H1 (cell line): ENCODE measurements at regions not wholly inside any gene's neighbourhood (a gene's known extent, or its start where the extent isn't known, plus 50 kb on each side); places are given as distances from the start of the nearest gene placed in this dataset.

Source experiments
- CTCF ChIA-PET: fragments of 300-600 bp; sonication (Branson Sonifier 250); formaldehyde crosslinking; loops from one replicate; lab custom pipeline; 2021; ENCODE audit not compliant: partially characterized antibody; lab: Charles Lee
- POLR2A ChIA-PET: fragments of 300-600 bp; sonication (Branson Sonifier 250); formaldehyde crosslinking; loops from one replicate; lab custom pipeline; 2021; ENCODE audit warnings: inconsistent platforms; ENCODE audit not compliant: partially characterized antibody; lab: Charles Lee
- DNase-seq, 2 experiments: peaks; one replicate each; pipeline versions ENCODE4 v3.0.0 to v3.0.0-alpha.2; 2010 to 2022; ENCODE audit warnings: low spot score in 2 of 2, low read depth in 1 of 2, mixed read lengths in 1 of 2
- FAIRE-seq: peaks from 2 replicates; lab custom pipeline; 2011; peaks lifted over from hg19 to GRCh38; lab: Jason Lieb, UNC
- H2AFZ ChIP-seq: 2 replicates; pipeline ENCODE4 v1.8.1; 2012; ENCODE audit warnings: low read length, inconsistent platforms
- H2AK5ac ChIP-seq: 2 replicates; pipeline ENCODE4 v1.6.1; 2013; ENCODE audit warnings: low read depth, low read length
- H2BK120ac ChIP-seq: replicated peaks from 2 replicates; pipeline ENCODE3; 2013; ENCODE audit warnings: low read depth, low read length, inconsistent platforms
- H2BK12ac ChIP-seq: 2 replicates; pipeline ENCODE4 v1.6.1; 2013; ENCODE audit warnings: low read depth, low read length
- H2BK15ac ChIP-seq: 2 replicates; pipeline ENCODE4 v1.6.1; 2013; ENCODE audit warnings: low read length
- H2BK20ac ChIP-seq: 2 replicates; pipeline ENCODE4 v1.6.1; 2013; ENCODE audit warnings: low read length
- H2BK5ac ChIP-seq: 2 replicates; pipeline ENCODE4 v1.6.1; 2013; ENCODE audit warnings: low read depth, low read length
- H3K14ac ChIP-seq: 2 replicates; pipeline ENCODE4 v1.6.1; 2013; ENCODE audit warnings: inconsistent platforms; ENCODE audit not compliant: insufficient read length
- H3K18ac ChIP-seq: 2 replicates; pipeline ENCODE4 v1.6.1; 2013; ENCODE audit warnings: low read length; ENCODE audit errors: extremely low read depth
- H3K23ac ChIP-seq: 2 replicates; pipeline ENCODE4 v1.6.1; 2013; ENCODE audit warnings: inconsistent platforms; ENCODE audit not compliant: insufficient read length
- H3K23me2 ChIP-seq: 2 replicates; pipeline ENCODE4 v1.6.1; 2013; ENCODE audit warnings: low read depth, low read length
- H3K27ac ChIP-seq: 2 replicates; pipeline ENCODE4 v1.6.1; 2011; ENCODE audit warnings: low read depth, low read length, inconsistent platforms
- H3K27me3 ChIP-seq, 4 experiments: replicated peaks in 1 of 4; 1 replicate in 1 of 4; 2 replicates in 3 of 4; pipeline versions ENCODE4 v1.6.1 to v1.8.1; 2011 to 2013; ENCODE audit warnings: low read length in 3 of 4, mild to moderate bottlenecking in 3 of 4, inconsistent platforms in 2 of 4, mixed read lengths in 2 of 4, moderate library complexity in 1 of 4; ENCODE audit not compliant: control insufficient read depth in 3 of 4, insufficient read depth in 3 of 4; ENCODE audit errors: extremely low read depth in 1 of 4
- H3K36me3 ChIP-seq, 4 experiments: 2 replicates each; pipeline versions ENCODE4 v1.6.1 to v1.8.1; 2011 to 2013; ENCODE audit warnings: mild to moderate bottlenecking in 4 of 4, low read length in 3 of 4, moderate library complexity in 2 of 4, control low read depth in 1 of 4, inconsistent platforms in 1 of 4; ENCODE audit not compliant: insufficient read depth in 4 of 4, control insufficient read depth in 2 of 4
- H3K4ac ChIP-seq: replicated peaks from 2 replicates; pipeline ENCODE3; 2013; ENCODE audit warnings: low read length, low read depth, mixed read lengths, inconsistent platforms; ENCODE audit not compliant: insufficient read length
- H3K4me1 ChIP-seq, 4 experiments: replicated peaks in 1 of 4; 1 replicate in 1 of 4; 2 replicates in 3 of 4; pipeline versions ENCODE4 v1.6.1 to v1.8.1; 2011 to 2013; ENCODE audit warnings: low read length in 3 of 4, inconsistent platforms in 2 of 4, mixed read lengths in 1 of 4; ENCODE audit not compliant: insufficient read depth in 4 of 4, control insufficient read depth in 3 of 4
- H3K4me2 ChIP-seq, 2 experiments: 2 replicates each; pipeline versions ENCODE4 v1.6.1 to v1.8.1; 2011 to 2013; ENCODE audit warnings: low read depth in 2 of 2, low read length in 2 of 2, control low read depth in 1 of 2, inconsistent platforms in 1 of 2, mild to moderate bottlenecking in 1 of 2; ENCODE audit not compliant: insufficient read depth in 1 of 2
- H3K4me3 ChIP-seq, 4 experiments: fragments of 200-600, 300-600 bp in 1 of 4; sonication (generic), shearing (Covaris generic), sonication (Bioruptor Twin) in 1 of 4; 2 replicates each; pipeline versions ENCODE4 v1.5.1 to v1.8.1; 2011 to 2016; ENCODE audit warnings: low read length in 4 of 4, low read depth in 3 of 4, control low read depth in 2 of 4, inconsistent platforms in 2 of 4, mild to moderate bottlenecking in 2 of 4, mixed read lengths in 1 of 4, moderate library complexity in 1 of 4; ENCODE audit not compliant: insufficient read depth in 2 of 4; ENCODE audit errors: extremely low read depth in 1 of 4
- H3K56ac ChIP-seq: replicated peaks from 2 replicates; pipeline ENCODE3; 2013; ENCODE audit warnings: low read depth, mild to moderate bottlenecking, mixed read lengths, low read length, inconsistent platforms; ENCODE audit not compliant: insufficient read length
- H3K79me1 ChIP-seq: 2 replicates; pipeline ENCODE4 v1.6.1; 2013; ENCODE audit warnings: low read depth, low read length, control low read depth
- H3K79me2 ChIP-seq, 2 experiments: 2 replicates each; pipeline versions ENCODE4 v1.6.1 to v1.8.1; 2012 to 2013; ENCODE audit warnings: low read length in 2 of 2, mild to moderate bottlenecking in 2 of 2, inconsistent platforms in 1 of 2; ENCODE audit not compliant: insufficient read depth in 2 of 2, control insufficient read depth in 1 of 2
- H3K9ac ChIP-seq, 4 experiments: replicated peaks in 1 of 4; 1 replicate in 1 of 4; 2 replicates in 3 of 4; pipeline versions ENCODE4 v1.6.1 to v1.8.1; 2011 to 2013; ENCODE audit warnings: low read depth in 3 of 4, low read length in 3 of 4, control low read depth in 2 of 4, mild to moderate bottlenecking in 2 of 4, moderate library complexity in 2 of 4, inconsistent platforms in 1 of 4; ENCODE audit errors: extremely low read depth in 1 of 4
- H3K9me3 ChIP-seq, 2 experiments: 2 replicates each; pipeline versions ENCODE4 v1.6.1 to v1.8.1; 2012 to 2013; ENCODE audit warnings: mild to moderate bottlenecking in 2 of 2, moderate library complexity in 2 of 2, control low read depth in 1 of 2, inconsistent platforms in 1 of 2, low read depth in 1 of 2, low read length in 1 of 2, mixed read lengths in 1 of 2; ENCODE audit not compliant: insufficient read depth in 2 of 2
- H4K20me1 ChIP-seq, 2 experiments: replicated peaks in 1 of 2; 2 replicates each; pipeline versions ENCODE3 to v1.8.1; 2011 to 2013; ENCODE audit warnings: inconsistent platforms in 2 of 2, low read length in 2 of 2, mild to moderate bottlenecking in 1 of 2; ENCODE audit not compliant: insufficient read depth in 2 of 2, control insufficient read depth in 1 of 2
- H4K5ac ChIP-seq: 2 replicates; pipeline ENCODE4 v1.6.1; 2013; ENCODE audit warnings: low read length, low read depth, mixed read lengths, inconsistent platforms; ENCODE audit not compliant: insufficient read length
- H4K8ac ChIP-seq: 2 replicates; pipeline ENCODE4 v1.8.0; 2013; ENCODE audit warnings: mild to moderate bottlenecking, moderate library complexity, low read length, inconsistent platforms; ENCODE audit not compliant: insufficient read depth; ENCODE audit errors: extremely low read depth
- H4K91ac ChIP-seq: replicated peaks from 2 replicates; pipeline ENCODE3; 2013; ENCODE audit warnings: low read length, mixed read lengths, inconsistent platforms; ENCODE audit not compliant: insufficient read length
- POLR2AphosphoS5 ChIP-seq: IDR thresholded peaks from 2 replicates; pipeline ENCODE4 v1.6.1; 2011; ENCODE audit warnings: low read depth, low read length
- WGBS, 2 experiments: shearing (Covaris generic) in 1 of 2; methylation state at CpG; one replicate each; pipeline versions ENCODE4 v1.1.6 to v1.1.7; 2013 to 2015; ENCODE audit warnings: low lambda C conversion rate in 2 of 2, mixed read lengths in 2 of 2, inconsistent platforms in 1 of 2, low coverage in 1 of 2, missing lambda C conversion rate in 1 of 2; ENCODE audit not compliant: insufficient replicate concordance in 2 of 2, insufficient coverage in 1 of 2, insufficient read length in 1 of 2; ENCODE audit errors: extremely low coverage in 1 of 2, missing lambda C conversion rate in 1 of 2; 5-methylcytosine and 5-hydroxymethylcytosine counted together

DNA sequence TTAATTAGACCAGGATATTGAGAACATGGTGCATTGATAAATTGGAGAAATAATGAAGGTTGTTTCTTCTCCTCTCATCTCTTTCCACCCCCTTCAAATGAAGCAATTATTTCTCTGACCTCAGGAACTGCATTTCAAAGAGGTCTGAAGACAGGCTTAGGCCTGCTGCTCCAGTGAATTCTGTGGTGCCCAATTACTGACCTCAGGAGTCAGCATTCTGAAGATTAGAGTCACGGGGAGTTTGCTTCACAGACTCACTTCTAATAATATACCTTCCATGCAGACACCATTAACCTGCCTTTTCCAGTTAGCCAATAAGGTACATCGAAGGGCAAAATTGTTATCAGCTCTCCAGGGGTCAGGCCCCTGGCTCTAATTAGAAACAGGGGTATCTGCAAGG is 270.9 kb downstream of the GAS1 start:
- Histone ChIP-seq H3K14ac (no peak overlapping the region), H4K5ac (no peak overlapping the region), H3K4me1 (no peaks in the 10 kb centered on the region), H3K27ac (no peak overlapping the region), H3K56ac (no peak overlapping the region), H3K4me3 (no peak overlapping the region), H3K23me2 (no peaks in the 10 kb centered on the region), H3K4me2 (no peak overlapping the region), H2BK20ac (no peak overlapping the region), H3K79me1 (no peaks in the 10 kb centered on the region), H2BK5ac (no peak overlapping the region), H3K23ac (no peak overlapping the region), H3K27me3 (no peaks in the 10 kb centered on the region), H3K36me3 (no peaks in the 10 kb centered on the region), H4K8ac (no peak overlapping the region), H2BK15ac (no peak overlapping the region), H2BK120ac (no peak overlapping the region), H3K18ac (no peak overlapping the region), H3K9me3 (no peaks in the 10 kb centered on the region), H4K91ac (no peak overlapping the region), H3K79me2 (no peaks in the 10 kb centered on the region), H3K4ac (no peak overlapping the region), H4K20me1 (no peaks in the 10 kb centered on the region), H2BK12ac (no peak overlapping the region), H3K9ac (no peak overlapping the region), H2AFZ (no peak overlapping the region), H2AK5ac (no peak overlapping the region)
- CTCF ChIA-PET: interaction anchor here (1.6 kb wide), 1 partner anchor 10 kb away, joined by 8 read pairs; no protein-coding TSS in a partner anchor
- POLR2A ChIA-PET: no interaction called here
- no peak for DNase-seq
- FAIRE-seq: no peak
- TF ChIP-seq POLR2AphosphoS5: no peak
- WGBS, 2 experiments: 94% methylated on average over 2 of the region's 2 CpGs; no CpG with 5 or more reads in 1 of the 2 experiments
